T-helper 22 cell (primary cell): ENCODE measurements at regions not wholly inside any gene's neighbourhood (a gene's known extent, or its start where the extent isn't known, plus 50 kb on each side); places are given as distances from the start of the nearest gene placed in this dataset.

Experiments
- DNase-seq: peaks from one replicate; pipeline ENCODE4 v3.0.0-alpha.2; 2020; ENCODE audit warnings: low read depth

DNA sequence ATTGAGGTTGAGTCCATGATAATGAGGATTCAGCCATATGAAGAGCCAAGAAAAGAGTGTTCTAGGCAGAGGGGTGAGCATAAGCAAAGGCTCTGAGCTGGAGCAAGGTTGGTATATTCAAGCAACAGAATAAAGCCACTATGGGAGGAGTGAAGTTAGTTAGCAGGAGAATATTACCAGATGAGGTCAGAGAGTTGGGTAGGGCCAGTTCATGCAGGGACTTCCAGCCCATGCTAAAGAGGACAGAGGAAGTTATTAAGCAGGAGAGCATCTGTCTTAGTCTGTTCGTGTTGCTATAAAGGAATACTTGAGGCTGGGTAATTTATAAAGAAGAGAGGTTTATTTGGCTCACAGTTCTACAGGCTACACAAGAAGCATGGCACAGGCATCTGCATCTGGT lies 57.1 kb upstream of the ATG10 start:
- no peak for DNase-seq

DNA sequence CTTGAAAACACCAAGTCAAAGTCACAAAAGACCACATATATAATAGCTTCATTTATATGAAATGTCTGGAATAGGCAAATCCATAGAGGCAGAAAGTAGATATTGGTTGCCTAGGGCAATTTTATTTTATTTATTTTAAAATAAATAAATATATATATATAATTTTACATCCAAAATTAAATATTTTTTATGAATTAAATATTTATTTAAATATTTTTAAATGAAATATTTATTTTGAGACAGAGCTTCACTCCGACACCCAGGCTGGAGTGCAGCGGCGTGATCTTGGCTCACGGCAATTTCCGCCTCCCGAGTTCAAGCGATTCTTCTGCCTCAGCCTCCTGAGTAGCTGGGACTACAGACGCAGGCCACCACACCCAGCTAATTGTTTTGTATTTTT lies 58.9 kb upstream of the ATG10 start:
- DNase-seq = no peak

DNA sequence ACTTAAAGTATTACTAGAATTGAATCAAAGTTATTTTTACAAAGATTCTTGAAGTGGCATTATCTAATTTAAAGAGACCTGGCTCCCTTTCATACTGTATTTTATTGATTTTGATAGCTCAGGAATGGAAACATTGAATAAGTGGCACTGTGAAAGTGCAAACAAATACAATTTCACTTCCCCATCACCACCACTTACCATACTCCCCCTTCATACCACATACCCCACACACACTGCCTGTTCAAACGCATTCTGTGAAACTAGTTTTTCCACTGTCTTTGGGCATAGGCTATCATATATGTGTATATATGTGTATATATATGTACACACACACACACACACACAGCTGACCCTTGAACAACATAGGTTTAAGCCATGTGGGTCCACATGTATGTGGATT lies 62.1 kb upstream of the ATG10 start:
- DNase-seq = no peak

DNA sequence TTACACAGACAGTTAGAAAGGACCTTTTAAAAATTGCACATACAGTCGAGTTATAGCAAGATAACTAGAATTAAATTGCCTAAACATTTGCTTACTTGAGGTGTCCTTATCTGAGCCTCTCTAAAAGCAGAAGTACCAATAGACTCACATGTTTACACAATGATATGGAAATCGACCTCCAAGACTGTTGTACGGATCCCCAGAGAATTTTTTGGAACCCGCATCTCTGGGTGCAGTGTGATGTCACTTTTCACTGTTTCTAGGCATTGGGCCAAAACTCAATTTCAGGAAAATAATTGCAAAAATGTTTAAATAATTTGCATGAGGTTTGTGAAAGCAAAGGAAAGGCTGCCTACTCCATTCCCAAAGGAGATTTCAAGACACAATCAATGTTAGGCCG lies 63.1 kb upstream of the ATG10 start:
- DNase-seq = no peak

DNA sequence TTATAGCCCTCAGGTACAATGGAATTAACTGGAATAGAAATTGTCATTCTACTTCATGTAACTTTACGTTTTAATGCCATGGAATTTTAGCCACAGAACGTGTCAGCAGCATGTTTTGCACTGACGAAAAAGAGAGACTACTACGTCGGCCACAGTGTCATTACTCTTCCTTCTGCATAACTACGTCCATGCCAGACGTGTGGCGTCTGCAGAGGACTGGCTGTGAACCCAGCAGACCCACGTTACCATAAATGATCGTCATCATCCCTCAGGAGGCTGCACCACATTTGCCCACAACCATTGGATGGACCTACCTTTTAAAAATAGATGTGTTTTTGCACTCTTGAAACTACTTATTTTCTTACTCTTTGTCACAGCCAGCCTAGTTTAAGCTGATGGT lies 63.8 kb upstream of the ATG10 start:
- DNase-seq = no peak

DNA sequence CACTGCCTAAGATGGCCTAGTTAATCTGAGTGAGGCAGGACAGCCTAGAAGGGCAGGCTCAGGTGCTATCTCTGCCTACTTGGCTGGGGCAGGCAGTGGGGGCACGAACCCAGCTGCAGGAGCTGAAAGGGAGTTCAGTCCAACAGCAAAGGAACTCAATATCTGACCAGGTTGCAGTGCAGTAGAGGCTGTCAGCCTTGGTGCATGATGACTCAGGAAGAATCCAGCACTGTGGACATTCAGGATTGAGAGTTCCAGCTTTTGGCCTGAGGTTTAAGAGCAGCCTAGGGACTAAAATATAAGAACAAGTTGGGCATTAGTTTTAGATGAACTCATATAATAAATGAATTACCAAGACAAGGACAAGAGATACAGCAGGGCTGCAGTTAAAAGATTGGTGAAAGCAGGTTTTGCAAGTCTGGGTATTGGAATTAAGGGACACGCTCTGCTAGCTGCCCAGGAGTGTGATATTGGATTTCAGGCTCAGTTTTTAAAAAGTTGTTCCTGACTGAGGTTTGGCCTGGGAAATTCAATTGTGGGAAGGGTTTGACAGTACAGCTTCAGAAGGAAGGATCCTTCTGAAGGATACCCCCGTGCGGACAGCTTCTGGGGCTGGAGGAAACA lies 64.7 kb upstream of the ATG10 start:
- no peak for DNase-seq

DNA sequence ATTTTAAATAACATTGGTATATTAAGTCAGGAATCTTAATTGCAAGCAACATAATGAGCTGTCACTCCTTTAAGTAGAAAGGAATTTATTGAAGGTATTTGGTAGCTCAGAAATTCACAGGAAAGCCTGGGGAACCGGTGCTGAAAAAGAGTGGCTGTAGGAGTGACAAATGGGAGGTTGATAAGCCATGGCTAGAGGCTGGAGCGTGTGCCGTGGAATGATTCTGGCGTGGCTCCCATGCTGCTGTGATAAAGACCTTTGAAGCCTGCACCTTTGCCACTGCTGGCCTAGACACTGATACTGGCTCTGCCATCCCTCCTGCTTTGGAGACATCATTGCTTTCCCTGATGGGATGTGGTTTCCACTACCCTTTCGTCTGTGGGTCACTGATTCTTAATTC lies 65.7 kb upstream of the ATG10 start:
- no peak for DNase-seq

DNA sequence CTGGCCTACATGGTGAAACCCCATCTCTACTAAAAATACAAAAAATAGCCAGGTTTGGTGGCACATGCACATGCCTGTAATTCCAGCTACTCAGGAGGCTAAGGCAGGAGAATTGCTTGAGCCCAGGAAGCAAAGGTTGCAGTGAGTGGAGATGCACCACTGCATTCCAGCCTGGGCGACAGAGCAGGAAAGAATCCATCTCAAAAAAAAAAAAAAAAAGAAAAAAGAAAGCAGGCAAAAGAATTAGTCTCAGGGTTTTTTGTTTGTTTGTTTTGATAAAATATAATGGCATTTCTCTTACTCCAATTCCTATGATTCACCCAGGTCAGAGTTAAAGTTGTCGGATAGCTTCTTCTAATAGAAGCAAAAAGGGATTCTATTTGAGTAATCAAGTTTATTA lies 67.0 kb upstream of the ATG10 start:
- no peak for DNase-seq

DNA sequence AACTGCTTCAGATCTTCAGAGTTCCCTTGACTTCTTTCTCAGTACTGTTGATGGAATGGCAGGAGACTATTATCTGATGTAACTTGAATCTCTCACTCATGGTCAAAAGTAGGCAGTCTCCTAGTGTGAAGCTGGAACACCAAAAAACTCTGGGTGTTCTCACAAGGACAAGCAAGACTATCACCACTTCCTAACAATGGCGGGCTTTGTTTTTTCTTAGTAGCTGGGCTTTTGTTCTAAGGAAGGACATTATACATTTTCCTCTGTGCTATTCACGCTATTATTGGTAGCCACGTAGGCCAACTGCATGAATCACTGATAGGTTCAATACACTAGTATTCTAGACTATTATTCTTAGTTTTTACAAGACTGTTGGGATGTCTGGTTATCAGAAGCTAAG lies 67.7 kb upstream of the ATG10 start:
- no peak for DNase-seq

DNA sequence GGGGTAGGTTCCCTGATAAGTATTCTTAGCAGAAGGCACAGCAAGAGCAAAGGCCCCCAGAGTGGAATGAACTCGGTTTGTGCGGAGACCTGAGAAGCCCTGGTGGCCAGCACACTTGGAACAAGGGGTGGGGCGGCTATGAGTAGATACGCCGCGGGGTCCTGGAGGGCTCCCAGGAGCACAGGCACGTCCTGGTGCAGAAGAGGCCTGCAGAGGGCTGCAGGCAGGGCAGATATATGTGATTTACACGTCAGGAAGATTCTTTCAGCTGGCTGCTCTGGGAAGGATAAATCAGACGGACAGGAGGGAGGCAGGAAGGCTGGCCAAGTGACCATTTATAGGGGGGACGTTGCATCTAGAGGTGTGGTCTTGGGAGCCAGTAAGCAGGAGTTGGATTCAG lies 70.2 kb upstream of the ATG10 start:
- no peak for DNase-seq

DNA sequence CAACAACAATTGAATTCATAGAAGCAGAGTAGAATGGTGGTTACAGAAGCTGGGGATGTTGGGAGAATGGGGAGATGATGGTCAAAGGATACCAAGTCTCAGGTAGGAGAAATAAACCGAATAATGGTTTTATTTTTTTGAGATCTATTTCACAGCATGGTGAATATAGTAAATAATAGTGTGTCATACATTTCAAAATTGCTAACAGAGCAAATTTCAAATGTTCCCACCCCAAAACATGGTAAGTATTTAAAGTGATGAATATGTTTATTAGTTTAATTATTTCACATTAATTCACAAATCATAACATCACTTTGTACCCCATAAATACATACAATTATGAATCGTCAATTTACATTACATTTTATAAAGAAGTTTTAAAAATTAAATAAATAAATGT lies 72.7 kb upstream of the ATG10 start:
- no peak for DNase-seq

DNA sequence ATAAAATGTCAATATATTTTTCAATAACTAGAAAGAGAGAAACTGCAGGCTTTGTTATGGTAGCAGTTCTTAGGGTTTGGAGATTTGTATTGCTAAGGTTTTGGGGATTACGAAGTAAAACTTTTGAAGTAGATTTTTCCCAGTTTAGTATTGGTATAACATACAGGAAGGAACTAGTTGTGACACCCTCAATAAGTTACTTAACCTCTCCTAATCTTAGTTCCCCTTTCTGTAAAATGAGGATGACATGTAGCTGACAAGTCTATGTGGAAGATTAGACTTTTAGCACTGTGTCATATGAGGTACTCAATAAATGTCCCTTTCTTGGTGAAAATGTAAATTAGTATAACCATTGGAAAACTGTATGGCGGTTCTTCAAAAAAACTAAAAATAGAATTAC lies 73.4 kb upstream of the ATG10 start:
- no peak for DNase-seq

DNA sequence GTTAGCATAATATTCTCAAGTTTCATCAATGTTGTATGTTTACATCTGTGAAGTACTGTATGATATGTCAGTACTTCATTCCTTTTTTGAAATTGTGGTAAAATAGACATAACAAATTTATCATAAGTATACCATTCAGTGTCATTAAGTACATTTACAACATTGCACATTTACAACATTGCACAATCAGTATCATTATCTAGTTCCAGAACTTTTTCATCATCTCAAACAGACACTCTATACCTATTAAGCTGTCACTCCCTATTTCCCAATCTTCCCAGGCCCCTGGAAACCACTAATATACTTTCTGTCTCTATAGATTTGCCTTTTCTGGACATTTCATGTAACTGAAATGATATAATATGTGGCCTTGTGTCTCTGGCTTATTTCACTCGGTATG lies 75.1 kb upstream of the ATG10 start:
- DNase-seq = no peak

DNA sequence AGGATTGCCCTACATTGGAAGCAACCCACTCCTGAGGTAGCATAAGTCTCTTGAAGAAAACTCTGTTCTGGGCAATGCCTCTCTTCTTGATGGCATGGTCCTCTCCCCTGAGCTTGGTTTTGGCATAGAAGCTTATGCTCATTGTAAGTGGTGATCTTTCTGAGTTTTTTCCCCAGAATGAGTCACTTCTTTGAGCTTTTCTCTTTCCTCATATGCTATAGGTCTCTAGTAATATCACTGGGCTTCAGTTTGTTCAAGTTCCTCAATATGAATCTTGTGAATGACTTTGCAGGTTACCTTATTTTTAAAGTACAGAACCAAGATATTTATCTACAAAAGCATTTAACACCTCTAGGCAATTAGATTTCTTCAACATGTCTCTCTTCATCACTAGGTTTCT lies 76.5 kb upstream of the ATG10 start:
- DNase-seq = no peak

DNA sequence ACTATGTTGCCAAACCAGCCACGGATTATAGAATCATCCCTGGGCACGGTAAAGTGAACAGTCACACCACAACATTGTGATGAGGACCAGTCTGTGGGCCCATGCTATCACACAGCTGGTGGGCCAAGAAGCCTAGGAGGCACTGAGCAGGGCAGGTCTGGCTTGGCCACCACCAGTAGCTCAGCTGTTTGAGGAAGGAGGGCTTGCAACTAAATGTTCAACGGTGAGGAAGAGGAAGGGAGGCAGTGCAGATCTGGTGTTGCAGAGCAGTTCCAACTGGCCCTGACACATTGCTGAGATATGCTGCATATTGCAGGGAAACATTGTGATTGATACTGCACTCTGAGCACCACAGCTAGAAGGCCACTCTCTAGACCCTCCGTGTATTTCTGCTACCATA lies 77.9 kb upstream of the ATG10 start:
- DNase-seq = no peak

DNA sequence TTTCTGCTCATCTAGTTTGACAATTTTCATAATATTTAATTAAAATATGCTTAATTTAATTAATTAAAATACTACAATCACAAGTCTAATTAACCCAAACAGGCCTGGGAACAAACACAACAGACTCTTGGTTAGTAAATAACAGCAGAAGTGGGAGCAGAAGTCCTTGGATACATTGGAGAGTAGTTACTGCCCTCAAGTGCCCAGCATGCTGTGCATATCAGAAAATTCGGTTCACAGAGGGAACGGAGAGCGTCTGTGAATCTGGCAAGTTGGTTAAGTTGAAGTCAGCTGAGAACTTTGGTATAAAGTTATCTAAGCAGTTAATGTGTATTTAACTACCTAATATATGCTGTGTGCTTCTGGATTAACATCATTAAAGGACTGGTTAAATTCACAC lies 87.0 kb upstream of the ATG10 start:
- no peak for DNase-seq

DNA sequence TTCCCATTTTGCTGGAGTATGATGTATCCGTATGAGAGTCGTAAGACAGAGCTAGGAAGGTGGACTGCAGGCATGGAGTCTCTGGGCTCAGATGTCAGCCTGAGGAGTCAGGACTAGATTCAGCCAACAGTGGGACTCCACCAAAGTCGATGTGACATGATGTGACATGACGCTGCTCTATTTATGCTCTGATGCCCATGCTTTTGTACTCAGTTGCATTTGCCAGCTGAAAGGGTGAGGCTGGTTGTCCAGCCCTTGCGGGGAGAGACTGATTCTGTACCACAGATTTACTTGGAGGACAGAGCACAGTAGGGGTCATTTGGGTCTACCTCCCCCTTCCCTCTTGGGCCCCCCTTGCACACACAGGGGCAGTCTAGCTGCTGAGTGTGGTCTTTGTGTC lies 88.5 kb upstream of the ATG10 start:
- no peak for DNase-seq

DNA sequence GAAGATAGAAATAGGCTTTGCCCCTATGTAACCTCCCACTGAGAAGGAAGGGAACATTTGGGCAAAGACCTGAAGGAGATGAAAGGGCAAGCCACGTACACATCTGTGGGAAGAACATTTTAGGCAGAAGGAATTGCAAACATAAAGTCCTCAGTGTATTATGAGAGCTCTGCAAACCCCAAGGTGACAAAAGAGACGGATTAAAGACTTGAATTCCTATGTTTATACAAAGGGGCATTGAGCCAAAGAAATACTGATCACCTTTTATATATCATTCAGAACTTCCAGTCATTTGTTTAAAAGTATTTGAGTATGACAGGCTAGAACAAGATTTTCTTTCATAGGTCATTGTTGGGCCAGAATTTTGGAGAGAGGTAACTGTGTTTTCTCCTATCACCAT lies 90.2 kb upstream of the ATG10 start:
- DNase-seq = no peak

DNA sequence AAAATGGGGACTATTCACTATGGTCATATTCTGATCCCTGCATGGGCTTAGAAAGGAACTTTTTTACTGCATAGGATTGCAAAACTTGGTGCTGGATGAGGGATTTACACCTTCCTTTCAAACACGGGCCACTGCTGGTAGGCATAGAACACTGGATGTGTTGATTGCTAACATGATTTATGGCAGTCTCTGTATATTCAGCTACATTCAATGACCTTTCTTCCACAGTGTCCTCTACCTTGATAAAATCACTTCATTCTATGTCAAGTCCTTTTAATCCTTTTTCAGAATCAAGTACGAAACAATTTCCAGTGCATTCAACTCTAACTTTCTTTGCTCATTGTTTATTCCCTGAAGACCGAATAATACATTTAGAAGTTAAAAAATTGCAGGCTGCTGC lies 91.9 kb upstream of the ATG10 start:
- no peak for DNase-seq

DNA sequence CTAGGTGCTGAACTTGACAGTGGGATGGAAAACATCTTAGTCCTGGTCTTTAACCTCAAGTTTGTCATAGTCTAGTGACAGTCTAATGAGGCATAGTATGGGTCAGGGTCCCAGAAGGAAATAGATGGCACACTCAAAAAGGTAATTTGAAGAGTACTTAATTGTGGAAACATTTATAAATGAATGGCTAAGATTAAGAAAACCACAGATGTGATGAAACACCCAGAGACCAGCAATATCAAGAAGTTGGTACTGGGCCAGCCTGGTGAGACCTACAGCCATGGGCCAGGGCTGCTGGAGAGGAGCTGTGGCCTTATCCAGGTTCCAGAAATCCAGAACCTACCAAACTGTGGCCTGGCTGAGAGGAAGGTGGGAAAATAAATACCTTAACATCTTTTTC lies 93.5 kb upstream of the ATG10 start:
- no peak for DNase-seq

DNA sequence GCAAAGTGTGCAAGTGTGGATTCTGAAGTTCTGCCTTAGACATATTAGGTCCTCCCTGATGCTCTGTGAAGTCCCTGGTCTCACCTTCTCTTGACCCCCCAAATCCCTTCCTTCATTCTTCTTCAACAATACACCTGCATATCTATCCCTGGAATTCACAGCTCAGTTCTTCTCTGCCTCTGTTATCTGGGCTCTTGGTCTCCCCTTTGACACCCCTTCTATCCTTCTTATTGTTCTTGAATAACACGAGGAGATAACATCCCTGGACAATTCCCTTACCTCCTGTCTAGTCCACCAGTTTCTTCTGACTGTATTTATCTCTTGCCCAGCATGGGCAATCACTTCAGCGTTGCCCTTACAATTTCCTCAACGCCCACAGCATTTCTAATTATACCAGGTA lies 104.8 kb upstream of the ATG10 start:
- no peak for DNase-seq

DNA sequence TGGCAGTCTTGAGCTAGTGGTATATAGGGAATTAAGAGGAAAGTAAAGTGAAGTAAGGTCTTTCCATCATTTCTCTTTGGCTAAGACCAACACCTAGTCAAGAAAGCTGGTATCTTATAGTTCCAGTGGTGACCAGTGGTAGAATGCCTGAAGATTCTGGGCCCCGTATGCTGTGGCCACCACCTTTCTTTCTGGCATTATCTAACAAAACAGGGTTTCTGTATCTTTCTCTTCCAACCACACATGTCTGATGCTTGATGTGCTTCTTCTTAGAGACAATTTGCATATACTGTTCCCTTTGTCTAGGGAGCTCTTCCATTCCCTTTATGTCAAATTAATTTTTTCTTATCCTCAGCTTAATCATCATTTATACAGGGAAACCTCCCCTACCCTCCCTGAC lies 109.9 kb upstream of the SSBP2 start:
- DNase-seq = no peak

DNA sequence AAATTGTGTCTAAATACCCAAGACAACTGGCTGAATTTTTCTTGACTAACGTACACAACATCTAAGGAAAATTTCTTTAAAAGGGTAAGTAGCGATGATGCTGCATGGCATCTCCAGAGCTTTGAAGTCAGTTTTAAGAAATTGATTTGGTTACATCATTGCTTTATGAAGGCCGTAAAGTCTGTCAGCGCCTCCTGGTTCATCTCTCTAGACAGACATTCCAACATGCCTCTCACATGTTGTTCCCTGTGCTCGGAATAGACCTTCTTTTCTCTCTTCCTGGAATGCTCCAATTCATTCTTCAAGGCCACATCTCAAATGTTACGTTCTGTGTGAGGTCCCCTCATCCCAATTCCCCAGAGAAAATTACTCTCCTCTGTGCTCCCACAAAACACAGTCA lies 108.7 kb upstream of the SSBP2 start:
- DNase-seq = no peak

DNA sequence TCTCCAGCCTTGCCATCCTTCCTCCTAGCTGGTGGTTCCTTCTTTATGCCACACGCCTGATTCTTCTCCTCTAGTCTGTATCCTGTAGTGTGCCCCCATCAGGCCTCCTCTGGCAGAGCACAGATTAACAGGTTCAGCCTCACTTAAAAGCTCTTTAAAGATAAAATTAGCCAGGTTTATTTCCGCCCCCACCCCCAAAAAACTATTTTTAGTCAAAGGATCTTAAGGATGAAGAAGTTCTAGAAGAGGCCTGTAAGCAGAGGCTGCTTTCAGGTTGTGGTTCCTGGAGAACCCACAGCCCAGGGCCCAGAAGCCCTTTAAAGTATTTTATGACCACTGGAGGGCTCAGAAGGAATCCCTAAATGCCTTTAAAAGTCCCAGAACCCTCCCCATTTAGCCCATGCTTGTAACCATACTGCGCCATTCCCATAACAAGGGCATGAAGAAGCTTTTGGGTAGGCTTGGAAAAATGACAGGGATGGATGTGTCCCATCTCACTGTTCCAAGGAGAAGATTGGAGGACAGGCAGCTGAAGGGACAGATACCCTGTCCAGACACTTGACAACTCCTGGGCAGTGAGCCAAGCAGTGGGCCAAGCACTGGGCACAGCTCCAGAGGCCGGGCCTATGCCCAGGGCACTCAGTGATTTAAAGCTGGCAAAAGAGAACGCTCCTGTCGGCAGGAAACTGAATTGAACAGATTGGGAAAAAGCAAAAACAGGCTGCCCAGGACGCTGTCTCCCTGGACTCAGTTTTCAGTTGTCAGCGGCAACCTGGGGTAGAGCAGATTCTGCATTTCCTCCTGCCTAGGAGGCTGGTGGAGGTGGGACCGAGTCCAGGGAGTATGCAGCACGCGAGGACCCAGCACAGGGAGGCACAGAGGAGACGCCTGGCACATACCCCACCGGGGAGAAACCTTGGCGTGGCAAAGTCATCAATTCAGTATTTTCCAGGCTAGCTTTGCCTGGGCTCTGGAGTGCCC lies 106.3 kb upstream of the SSBP2 start:
- DNase-seq = no peak
